Fibroblast of skin of back (primary cell): ENCODE measurements at regions not wholly inside any gene's neighbourhood (a gene's known extent, or its start where the extent isn't known, plus 50 kb on each side); places are given as distances from the start of the nearest gene placed in this dataset.
"Not testable (repeated sequence)": the region's sequence is repeated elsewhere in the genome, so short reads cannot be mapped to it uniquely, and the experiment has no call there.

Experiments
- DNase-seq: peaks from one replicate; pipeline ENCODE4 v3.0.0-alpha.2; 2013

- DNase-seq: peak; percentile 8
These were observed 737.6 kb downstream of the SLC4A3 start for GRCh38 chr2:220365023-220365422.

GRCh38 chr2:220366765-220367164 is 739.3 kb downstream of the SLC4A3 start:
- DNase-seq: no peak

- no peak for DNase-seq
These were observed 743.3 kb downstream of the SLC4A3 start for GRCh38 chr2:220370764-220371163.

GRCh38 chr2:220371211-220371610 is 743.8 kb downstream of the SLC4A3 start:
- DNase-seq: no peak

GRCh38 chr2:220373878-220374277 is 746.4 kb downstream of the SLC4A3 start:
- no peak for DNase-seq

- DNase-seq: no peak
These were observed 746.9 kb downstream of the SLC4A3 start for GRCh38 chr2:220374282-220374681.

GRCh38 chr2:220377482-220378155 is 750.2 kb downstream of the SLC4A3 start:
- no peak for DNase-seq

GRCh38 chr2:220387758-220388157 is 760.3 kb downstream of the SLC4A3 start:
- not testable (repeated sequence) for DNase-seq

GRCh38 chr2:220393711-220394110 is 766.3 kb downstream of the SLC4A3 start:
- no peak for DNase-seq

- DNase-seq: peak; percentile 34
These were observed 767.0 kb downstream of the SLC4A3 start for GRCh38 chr2:220394433-220394832.

GRCh38 chr2:220396287-220396686 is 768.9 kb downstream of the SLC4A3 start:
- DNase-seq: peak; percentile 1

- no peak for DNase-seq
These were observed 782.9 kb downstream of the SLC4A3 start for GRCh38 chr2:220410296-220410695.

- DNase-seq: no peak
These were observed 790.1 kb downstream of the SLC4A3 start for GRCh38 chr2:220417503-220417902.

- DNase-seq: no peak
These were observed 792.2 kb downstream of the SLC4A3 start for GRCh38 chr2:220419647-220420046.

GRCh38 chr2:220420820-220421219 is 793.4 kb downstream of the SLC4A3 start:
- no peak for DNase-seq

GRCh38 chr2:220422676-220423075 is 795.2 kb downstream of the SLC4A3 start:
- no peak for DNase-seq

GRCh38 chr2:220424561-220424960 is 797.1 kb downstream of the SLC4A3 start:
- DNase-seq: no peak

- no peak for DNase-seq
These were observed 805.2 kb downstream of the SLC4A3 start for GRCh38 chr2:220432645-220433044.

- no peak for DNase-seq
These were observed 805.7 kb downstream of the SLC4A3 start for GRCh38 chr2:220433131-220433530.

- peak; percentile 5 for DNase-seq
These were observed 807.0 kb downstream of the SLC4A3 start for GRCh38 chr2:220434385-220434784.

GRCh38 chr2:220437938-220438337 is 810.5 kb downstream of the SLC4A3 start:
- DNase-seq: no peak

GRCh38 chr2:220440731-220441130 is 813.3 kb downstream of the SLC4A3 start:
- no peak for DNase-seq

- no peak for DNase-seq
These were observed 814.0 kb downstream of the SLC4A3 start for GRCh38 chr2:220441404-220441803.

- no peak for DNase-seq
These were observed 814.6 kb downstream of the SLC4A3 start for GRCh38 chr2:220442012-220442411.
